ENCODE measurements at regions not wholly inside any gene's neighbourhood (a gene's known extent, or its start where the extent isn't known, plus 50 kb on each side); places are given as distances from the start of the nearest gene placed in this dataset.

DNA sequence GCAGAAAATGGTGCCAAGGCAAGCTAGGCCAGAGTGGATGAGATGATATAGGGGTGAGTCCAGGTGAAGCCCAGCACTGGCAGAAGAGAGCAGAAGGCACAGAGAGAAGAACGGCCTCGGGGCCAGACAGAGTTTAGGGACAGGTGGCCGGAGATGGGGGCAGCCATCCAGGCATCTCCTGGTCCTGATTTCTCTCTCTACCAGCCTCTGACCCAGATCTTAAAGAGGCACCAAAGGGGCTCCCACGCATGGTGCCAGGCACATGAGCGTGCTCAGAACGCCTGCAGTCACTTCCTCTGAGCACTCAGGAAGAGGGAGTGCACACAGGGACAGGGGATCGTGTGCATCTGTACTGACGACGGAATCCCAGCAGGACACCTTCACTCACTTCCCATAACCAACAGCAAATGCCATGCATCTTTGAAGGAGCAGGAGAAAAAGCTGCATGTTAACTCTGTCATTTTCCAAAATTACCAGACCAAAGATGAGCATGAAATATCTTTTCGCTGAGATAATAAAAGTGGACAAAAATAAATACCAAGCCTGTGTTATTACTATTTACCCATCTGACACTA is 427.8 kb upstream of the MYT1L start:
- no peak for DNase-seq

DNA sequence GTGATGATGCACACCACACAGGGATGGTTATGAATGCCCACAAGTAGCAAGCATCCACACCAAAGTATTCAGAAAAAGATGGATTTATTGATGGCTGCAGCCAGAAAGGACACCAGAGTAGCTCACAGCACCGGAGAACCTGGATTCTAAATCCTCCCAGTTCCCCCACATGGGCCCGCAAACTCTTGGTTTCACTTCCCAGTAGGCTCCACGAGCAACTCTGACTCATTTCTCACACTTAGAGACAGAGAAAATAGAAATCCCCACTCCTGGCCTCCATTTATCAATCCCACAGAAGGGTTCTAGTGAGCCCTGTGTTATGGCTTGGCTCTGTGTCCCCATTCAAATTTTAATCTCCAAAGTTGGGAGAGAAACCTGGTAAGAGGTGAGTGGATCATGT is 426.7 kb upstream of the MYT1L start:
- Histone ChIP-seq H3K27me3 (no peaks in the 10 kb centered on the region), H3K9me3 (peaks cover 0 to 7% (median 3%) of the 10 kb centered on the region in 4 donors), H3K27ac (no peak overlapping the region), H3K36me3 (no peaks in the 10 kb centered on the region), H3K4me1 (no peaks in the 10 kb centered on the region), H3K4me3 (no peak overlapping the region)
- intact Hi-C loops (cut with DNase I) = no loop called here
- 62 to 69% methylated on average over 3 of the region's 3 CpGs for WGBS, 2 donors
- TF ChIP-seq EP300 (IDR thresholded peaks at IDR 0.05) = no peak
- TF ChIP-seq, protein P1, sequence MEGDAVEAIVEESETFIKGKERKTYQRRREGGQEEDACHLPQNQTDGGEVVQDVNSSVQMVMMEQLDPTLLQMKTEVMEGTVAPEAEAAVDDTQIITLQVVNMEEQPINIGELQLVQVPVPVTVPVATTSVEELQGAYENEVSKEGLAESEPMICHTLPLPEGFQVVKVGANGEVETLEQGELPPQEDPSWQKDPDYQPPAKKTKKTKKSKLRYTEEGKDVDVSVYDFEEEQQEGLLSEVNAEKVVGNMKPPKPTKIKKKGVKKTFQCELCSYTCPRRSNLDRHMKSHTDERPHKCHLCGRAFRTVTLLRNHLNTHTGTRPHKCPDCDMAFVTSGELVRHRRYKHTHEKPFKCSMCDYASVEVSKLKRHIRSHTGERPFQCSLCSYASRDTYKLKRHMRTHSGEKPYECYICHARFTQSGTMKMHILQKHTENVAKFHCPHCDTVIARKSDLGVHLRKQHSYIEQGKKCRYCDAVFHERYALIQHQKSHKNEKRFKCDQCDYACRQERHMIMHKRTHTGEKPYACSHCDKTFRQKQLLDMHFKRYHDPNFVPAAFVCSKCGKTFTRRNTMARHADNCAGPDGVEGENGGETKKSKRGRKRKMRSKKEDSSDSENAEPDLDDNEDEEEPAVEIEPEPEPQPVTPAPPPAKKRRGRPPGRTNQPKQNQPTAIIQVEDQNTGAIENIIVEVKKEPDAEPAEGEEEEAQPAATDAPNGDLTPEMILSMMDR (IDR thresholded peaks at IDR 0.05) = no peak
- no peak for TF ChIP-seq POLR2AphosphoS5 (IDR thresholded peaks at IDR 0.05)
- no peak for TF ChIP-seq POLR2A (IDR thresholded peaks at IDR 0.05)
- DNase-seq = no peak

More for the DNA sequence above, 427.8 kb upstream of the MYT1L start:
- no peak overlapping the region for H3K4me3 ChIP-seq
- TF ChIP-seq POLR2A (IDR thresholded peaks at IDR 0.05) (no peak), POLR2AphosphoS5 (IDR thresholded peaks at IDR 0.05) (no peak), EP300 (IDR thresholded peaks at IDR 0.05) (no peak)
- TF ChIP-seq, protein P1 (IDR thresholded peaks at IDR 0.05) = no peak
- 79% methylated on average over 10 of the region's 10 CpGs for WGBS, 2 donors
- H3K4me1 ChIP-seq = peaks cover 0 to 11% (median 11%) of the 10 kb centered on the region in 4 donors
- H3K27me3 ChIP-seq = no peaks in the 10 kb centered on the region
- H3K27ac ChIP-seq = no peak overlapping the region
- peaks cover 0 to 7% (median 3%) of the 10 kb centered on the region in 4 donors for H3K9me3 ChIP-seq
- intact Hi-C loops (cut with DNase I) = no loop called here
- no peaks in the 10 kb centered on the region for H3K36me3 ChIP-seq

DNA sequence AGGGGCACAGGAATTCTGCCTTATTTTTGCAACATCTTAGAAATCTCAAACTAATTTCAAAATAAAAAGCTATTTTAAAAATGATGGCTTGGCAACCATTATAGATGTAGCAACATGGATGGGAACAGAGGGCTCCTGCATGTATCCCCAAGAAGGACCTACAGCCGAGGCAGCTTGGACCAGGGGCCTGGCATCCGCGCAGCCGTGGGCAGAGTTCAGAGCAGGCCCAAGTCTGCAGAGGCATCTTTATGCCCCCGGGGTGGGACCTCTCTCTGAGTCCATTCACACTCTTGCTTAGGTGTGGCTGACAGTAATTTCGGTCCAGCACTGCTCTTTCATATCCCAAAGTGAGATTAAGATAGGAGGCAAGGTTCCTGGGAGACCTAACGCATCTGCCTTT is 425.8 kb upstream of the MYT1L start:
- Histone ChIP-seq H3K4me1 (no peaks in the 10 kb centered on the region), H3K4me3 (no peak overlapping the region), H3K36me3 (no peaks in the 10 kb centered on the region), H3K27me3 (no peaks in the 10 kb centered on the region), H3K9me3 (peaks cover 0 to 7% (median 3%) of the 10 kb centered on the region in 4 donors), H3K27ac (no peak overlapping the region)
- 83 to 85% methylated on average over 7 of the region's 7 CpGs for WGBS, 2 donors
- intact Hi-C loops (cut with DNase I) = no loop called here
- no peak for DNase-seq
- no peak for TF ChIP-seq EP300 (IDR thresholded peaks at IDR 0.05)
- TF ChIP-seq POLR2AphosphoS5 (IDR thresholded peaks at IDR 0.05) = no peak
- TF ChIP-seq POLR2A (IDR thresholded peaks at IDR 0.05) = no peak
- TF ChIP-seq, protein P1 (IDR thresholded peaks at IDR 0.05) = no peak

DNA sequence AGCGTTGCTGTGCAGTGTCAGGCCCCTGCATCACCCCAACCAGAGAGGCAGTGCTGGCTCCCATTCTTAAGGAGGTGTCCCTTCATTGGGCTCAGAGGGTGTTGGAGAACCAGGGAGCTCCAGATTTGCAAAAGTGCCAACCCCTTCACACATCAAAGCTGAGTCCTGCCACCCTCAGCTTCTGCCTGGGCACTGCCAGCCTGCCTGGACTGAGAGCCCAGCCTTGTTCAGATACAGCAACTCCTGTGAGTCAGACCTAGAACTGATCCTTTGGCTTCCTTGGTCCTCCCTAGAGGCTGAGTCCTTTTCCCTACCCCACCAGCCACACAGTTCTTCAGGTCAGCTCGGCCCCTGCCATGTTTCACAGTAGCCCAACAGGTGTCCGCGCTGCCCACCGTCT is 424.9 kb upstream of the MYT1L start:
- Histone ChIP-seq H3K27ac (no peak overlapping the region), H3K36me3 (no peaks in the 10 kb centered on the region), H3K4me3 (no peak overlapping the region), H3K4me1 (no peaks in the 10 kb centered on the region), H3K9me3 (peaks cover 0 to 7% (median 3%) of the 10 kb centered on the region in 4 donors), H3K27me3 (no peaks in the 10 kb centered on the region)
- intact Hi-C loops (cut with DNase I) = no loop called here
- 92 to 93% methylated on average over 5 of the region's 5 CpGs for WGBS, 2 donors
- TF ChIP-seq POLR2A (IDR thresholded peaks at IDR 0.05) (no peak), POLR2AphosphoS5 (IDR thresholded peaks at IDR 0.05) (no peak), EP300 (IDR thresholded peaks at IDR 0.05) (no peak)
- TF ChIP-seq, protein P1 (IDR thresholded peaks at IDR 0.05) = no peak
- no peak for DNase-seq

DNA sequence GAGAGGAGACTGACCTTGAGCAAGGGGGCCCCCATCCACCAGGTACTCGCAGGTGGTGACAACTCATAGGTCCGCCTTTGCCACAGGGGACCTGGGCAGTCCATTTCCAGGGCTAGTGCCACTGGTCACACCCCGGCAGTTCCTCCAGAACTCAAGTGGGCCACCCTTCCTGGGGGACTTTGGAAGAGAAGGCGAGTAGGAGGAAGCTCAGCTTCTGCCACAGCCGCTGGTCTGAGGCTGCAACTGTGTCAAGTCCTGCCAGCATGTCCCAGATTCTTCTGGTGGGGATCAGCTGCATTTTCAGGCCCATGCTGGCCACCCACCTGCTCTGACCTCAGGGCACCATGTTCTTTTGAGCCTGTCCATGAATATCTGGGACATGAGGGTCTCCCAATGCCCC is 423.9 kb upstream of the MYT1L start:
- WGBS, 2 donors = 72 to 82% methylated on average over 5 of the region's 5 CpGs
- Histone ChIP-seq H3K27ac (no peak overlapping the region), H3K27me3 (no peaks in the 10 kb centered on the region), H3K4me3 (no peak overlapping the region), H3K36me3 (no peaks in the 10 kb centered on the region), H3K9me3 (peaks cover 0 to 7% (median 0%) of the 10 kb centered on the region in 4 donors), H3K4me1 (no peaks in the 10 kb centered on the region)
- TF ChIP-seq POLR2AphosphoS5 (IDR thresholded peaks at IDR 0.05) (no peak), POLR2A (IDR thresholded peaks at IDR 0.05) (no peak), EP300 (IDR thresholded peaks at IDR 0.05) (no peak)
- TF ChIP-seq, protein P1 (IDR thresholded peaks at IDR 0.05) = no peak
- no peak for DNase-seq
- intact Hi-C loops (cut with DNase I) = no loop called here

Measured in sigmoid colon (tissue), 6 donors.